ENCODE measurements at regions not wholly inside any gene's neighbourhood (a gene's known extent, or its start where the extent isn't known, plus 50 kb on each side); places are given as distances from the start of the nearest gene placed in this dataset.
A peak's percentile ranks its signal among the peaks of the same experiment; 100 is the strongest.

DNA sequence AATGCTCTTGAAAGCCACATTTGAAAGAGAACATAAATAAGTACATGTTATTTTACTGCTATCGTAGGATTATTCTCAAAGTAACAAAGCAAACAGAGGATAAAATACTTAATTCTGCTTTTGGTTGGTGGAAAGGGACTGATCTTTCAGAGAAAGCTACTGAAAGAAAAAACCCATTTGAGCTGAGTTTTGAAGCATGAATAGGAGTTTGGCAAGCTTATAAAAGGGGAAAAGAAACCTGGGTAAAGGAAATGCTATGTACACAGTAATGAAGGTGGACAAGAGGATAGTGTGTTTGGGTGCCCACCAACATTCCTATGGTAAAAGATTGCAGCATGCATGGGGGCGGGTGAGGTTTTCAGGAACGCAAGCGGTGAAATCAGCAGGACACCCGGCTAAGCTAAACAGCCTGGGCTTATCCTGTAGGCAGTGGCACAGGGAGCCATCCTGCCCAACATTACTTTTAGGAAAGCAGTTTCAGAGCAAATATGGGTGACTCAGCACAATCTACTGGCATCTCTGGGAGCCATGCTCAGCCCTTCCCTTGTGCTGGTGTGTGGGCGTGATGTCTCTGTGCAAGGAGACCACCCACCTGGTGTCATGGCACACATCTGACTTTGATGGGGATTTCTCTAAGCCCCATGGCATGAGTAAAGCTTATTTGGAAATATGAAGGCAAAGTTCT, 673.9 kb upstream of the KLF4 start:
- H3K4me1 ChIP-seq (ENCODE audit: control insufficient read depth, insufficient read depth, low read length), result peaks cover 26% of the 10 kb centered on the region
- no peaks in the 10 kb centered on the region for H3K36me3 ChIP-seq (ENCODE audit: insufficient read depth, low read length)
- no peaks in the 10 kb centered on the region for H3K9me3 ChIP-seq (replicated peaks; ENCODE audit: low read length)
- no peaks in the 10 kb centered on the region for H3K27me3 ChIP-seq (ENCODE audit: control insufficient read depth, insufficient read depth, low read length)
- peak overlapping the region; percentile 20 for H3K4me2 ChIP-seq (ENCODE audit: low read length)
- no peak overlapping the region for H3K4me3 ChIP-seq (ENCODE audit: low read length)
- H3K9ac ChIP-seq (ENCODE audit: low read depth, low read length), result peak overlapping the region; percentile 7

DNA sequence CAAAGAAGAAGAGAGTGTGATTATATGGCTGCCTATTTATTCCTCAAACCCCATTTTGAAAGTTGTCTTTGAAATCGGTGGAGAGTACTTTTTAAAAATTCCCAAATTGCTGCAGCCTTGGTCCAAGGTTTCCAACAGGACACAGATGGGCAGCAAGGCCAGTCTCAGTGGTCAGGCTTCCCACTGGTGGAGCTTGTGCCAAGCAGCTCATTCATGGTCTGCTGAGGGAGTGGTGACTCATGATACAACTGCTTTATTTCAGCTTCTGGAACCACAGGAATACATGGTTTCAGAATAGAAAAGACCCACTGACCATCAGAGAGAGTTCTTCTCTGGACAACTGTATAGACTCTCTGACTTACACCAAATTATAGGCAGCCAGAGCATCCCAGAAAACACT, 673.1 kb upstream of the KLF4 start:
- no peaks in the 10 kb centered on the region for H3K27me3 ChIP-seq (ENCODE audit: control insufficient read depth, insufficient read depth, low read length)
- H3K4me1 ChIP-seq (ENCODE audit: control insufficient read depth, insufficient read depth, low read length), result peaks cover 22% of the 10 kb centered on the region
- H3K9ac ChIP-seq (ENCODE audit: low read depth, low read length), result peak overlapping the region; percentile 7
- H3K9me3 ChIP-seq (replicated peaks; ENCODE audit: low read length), result no peaks in the 10 kb centered on the region
- H3K36me3 ChIP-seq (ENCODE audit: insufficient read depth, low read length), result no peaks in the 10 kb centered on the region
- peak overlapping the region; percentile 39 for H3K4me2 ChIP-seq (ENCODE audit: low read length)
- H3K4me3 ChIP-seq (ENCODE audit: low read length), result no peak overlapping the region

DNA sequence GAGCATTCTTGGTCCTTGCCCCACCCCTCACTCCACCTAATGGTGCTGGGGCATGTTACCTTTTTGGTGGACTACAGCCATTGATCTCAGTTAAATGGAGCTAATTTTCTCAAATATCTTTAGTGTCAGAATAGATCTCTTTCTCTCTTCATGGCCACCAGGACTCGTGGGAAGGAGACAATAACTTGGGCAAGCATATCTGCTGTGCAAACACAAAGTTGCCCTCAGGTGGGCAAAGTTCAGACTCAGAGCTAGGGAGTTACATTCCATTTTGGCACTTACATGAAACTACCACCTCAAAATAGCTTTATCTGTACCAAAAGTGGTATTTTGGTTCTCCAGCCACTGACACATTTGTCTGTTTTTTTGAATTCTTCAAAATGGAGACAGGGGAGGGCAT, 671.9 kb upstream of the KLF4 start:
- H3K9ac ChIP-seq (ENCODE audit: low read depth, low read length), result no peak overlapping the region
- H3K4me3 ChIP-seq (ENCODE audit: low read length), result no peak overlapping the region
- no peak overlapping the region for H3K4me2 ChIP-seq (ENCODE audit: low read length)

DNA sequence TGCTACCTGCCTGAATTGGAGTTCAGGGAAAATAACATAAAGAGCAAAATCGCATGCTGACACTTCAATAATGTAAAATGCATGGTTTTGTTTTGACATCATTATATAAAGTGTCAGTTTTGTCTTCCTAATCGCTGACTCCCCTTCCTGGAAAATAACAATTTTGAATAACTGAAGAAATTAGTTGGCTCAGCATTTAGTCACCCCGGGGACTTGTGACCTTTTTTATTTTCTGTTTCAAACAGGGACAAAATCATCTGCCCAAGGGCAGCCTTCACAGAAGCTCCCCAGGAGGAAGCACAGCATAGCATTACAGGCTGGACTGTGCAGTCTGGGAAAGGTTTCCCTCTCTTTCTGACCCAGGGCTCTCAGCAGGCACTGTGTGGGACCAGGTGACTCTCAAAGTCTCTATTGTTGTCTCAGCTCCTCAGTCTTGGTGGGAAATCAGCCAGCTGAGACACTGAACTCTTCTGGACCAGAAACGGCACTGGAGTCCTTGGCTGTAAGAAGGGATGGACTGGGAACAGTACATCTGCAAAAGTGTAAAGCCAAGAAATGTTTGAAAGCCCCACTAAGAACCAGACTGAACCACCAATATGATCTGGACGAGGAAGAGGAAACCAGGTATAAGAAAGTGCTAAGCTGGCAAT, 671.3 kb upstream of the KLF4 start:
- H3K36me3 ChIP-seq (ENCODE audit: insufficient read depth, low read length), result no peaks in the 10 kb centered on the region
- H3K4me2 ChIP-seq (ENCODE audit: low read length), result no peak overlapping the region
- no peaks in the 10 kb centered on the region for H3K9me3 ChIP-seq (replicated peaks; ENCODE audit: low read length)
- H3K4me1 ChIP-seq (ENCODE audit: control insufficient read depth, insufficient read depth, low read length), result peaks cover 29% of the 10 kb centered on the region
- no peak overlapping the region for H3K4me3 ChIP-seq (ENCODE audit: low read length)
- H3K27me3 ChIP-seq (ENCODE audit: control insufficient read depth, insufficient read depth, low read length), result no peaks in the 10 kb centered on the region
- H3K9ac ChIP-seq (ENCODE audit: low read depth, low read length), result no peak overlapping the region

More for the DNA sequence above, 671.9 kb upstream of the KLF4 start:
- H3K9me3 ChIP-seq (replicated peaks; ENCODE audit: low read length), result no peaks in the 10 kb centered on the region
- peaks cover 24% of the 10 kb centered on the region for H3K4me1 ChIP-seq (ENCODE audit: control insufficient read depth, insufficient read depth, low read length)
- no peaks in the 10 kb centered on the region for H3K36me3 ChIP-seq (ENCODE audit: insufficient read depth, low read length)
- H3K27me3 ChIP-seq (ENCODE audit: control insufficient read depth, insufficient read depth, low read length), result no peaks in the 10 kb centered on the region

DNA sequence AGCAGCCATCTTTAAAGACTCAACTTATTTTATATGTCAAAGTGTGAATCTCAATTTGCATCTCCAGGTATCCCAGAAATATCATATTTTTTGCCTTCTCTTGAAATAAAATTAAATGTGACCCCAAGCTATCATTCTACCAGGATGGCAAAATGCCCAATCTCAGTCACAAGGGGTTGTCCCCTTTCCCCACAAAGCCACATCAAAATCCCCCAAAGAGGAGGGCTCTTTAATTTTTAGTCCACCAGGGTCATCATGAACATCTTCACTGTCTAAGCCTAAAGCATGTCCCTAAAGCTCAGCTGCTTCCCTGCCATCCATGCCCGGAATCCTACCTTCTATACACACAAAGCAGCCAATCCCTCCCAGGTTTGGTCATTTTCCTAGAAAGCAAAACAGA, 670.5 kb upstream of the KLF4 start:
- H3K4me1 ChIP-seq (ENCODE audit: control insufficient read depth, insufficient read depth, low read length), result peaks cover 36% of the 10 kb centered on the region
- H3K9me3 ChIP-seq (replicated peaks; ENCODE audit: low read length), result no peaks in the 10 kb centered on the region
- H3K36me3 ChIP-seq (ENCODE audit: insufficient read depth, low read length), result no peaks in the 10 kb centered on the region
- no peaks in the 10 kb centered on the region for H3K27me3 ChIP-seq (ENCODE audit: control insufficient read depth, insufficient read depth, low read length)
- H3K9ac ChIP-seq (ENCODE audit: low read depth, low read length), result no peak overlapping the region
- H3K4me2 ChIP-seq (ENCODE audit: low read length), result no peak overlapping the region
- H3K4me3 ChIP-seq (ENCODE audit: low read length), result no peak overlapping the region

DNA sequence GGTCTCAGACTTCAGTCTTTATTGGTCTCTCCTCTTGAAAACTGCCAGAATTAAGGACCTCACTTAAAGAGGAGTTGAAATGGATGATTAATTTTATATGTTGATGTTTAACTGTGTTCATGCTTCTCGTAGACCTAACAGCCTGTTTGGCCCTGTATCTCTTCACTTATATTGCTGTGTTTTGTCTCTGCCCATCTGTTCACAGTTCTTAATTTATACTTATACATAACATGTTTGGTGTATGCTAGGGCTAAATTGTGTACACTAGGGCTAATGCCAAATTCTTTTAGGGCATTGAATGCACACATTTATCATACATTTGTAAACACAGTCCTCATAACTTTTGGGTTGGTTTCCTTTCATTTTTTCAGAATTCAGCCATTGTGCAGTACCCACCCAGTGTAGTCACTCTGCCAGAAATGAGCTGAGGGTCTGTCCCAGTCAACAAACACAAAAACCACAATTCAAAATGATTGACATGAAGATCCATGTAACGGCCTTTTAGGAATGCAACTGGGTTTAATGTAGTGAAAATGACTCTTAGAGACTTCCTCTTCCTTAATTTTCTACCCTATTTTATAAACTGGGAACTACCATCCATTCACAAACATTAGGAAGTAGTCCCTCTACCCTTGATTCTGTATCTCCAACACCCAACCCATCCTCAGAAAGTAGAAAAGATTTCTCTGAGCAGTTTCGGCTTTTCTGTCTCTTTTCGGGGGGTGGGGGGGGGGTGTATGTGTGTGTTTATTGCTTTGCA, 668.8 kb upstream of the KLF4 start:
- no peak overlapping the region for H3K4me3 ChIP-seq (ENCODE audit: low read length)
- no peaks in the 10 kb centered on the region for H3K36me3 ChIP-seq (ENCODE audit: insufficient read depth, low read length)

DNA sequence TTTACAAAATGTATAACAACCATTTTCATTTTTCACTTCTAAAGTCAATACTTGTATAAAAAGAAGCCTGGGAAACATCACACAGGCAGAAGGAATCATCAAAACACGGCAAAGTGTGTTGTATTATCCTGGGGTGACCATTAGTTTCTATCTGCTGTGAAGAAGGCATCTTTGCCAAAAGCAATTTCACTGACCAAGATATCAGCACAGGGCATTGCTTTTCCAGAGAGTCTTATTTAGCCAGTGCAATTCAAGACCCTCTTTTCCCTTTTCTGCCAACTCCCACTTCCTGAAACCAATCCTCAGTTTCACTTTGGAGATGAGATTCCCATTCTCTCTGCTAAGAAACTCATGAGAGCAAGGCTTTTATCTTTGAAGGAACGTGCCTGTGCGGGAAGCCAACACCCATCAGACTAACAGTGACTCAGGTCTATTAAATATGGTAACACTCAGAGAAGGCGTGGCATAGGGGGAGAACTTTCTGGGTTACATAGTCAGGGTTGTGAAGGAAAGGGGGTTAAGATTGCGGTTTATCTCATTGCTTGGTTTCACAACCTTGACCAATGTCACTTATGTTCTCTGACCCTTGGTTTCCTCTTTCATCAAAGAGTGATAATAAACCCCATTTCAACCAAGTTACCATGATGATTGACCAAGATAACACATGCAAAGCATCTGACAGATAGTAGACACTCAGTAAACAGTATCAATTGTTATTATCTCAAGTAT, 666.9 kb upstream of the KLF4 start:
- Histone ChIP-seq H3K9ac (ENCODE audit: low read depth, low read length) (no peak overlapping the region), H3K4me3 (ENCODE audit: low read length) (no peak overlapping the region), H3K9me3 (replicated peaks; ENCODE audit: low read length) (no peaks in the 10 kb centered on the region)

More for the DNA sequence above, 668.8 kb upstream of the KLF4 start:
- H3K27me3 ChIP-seq (ENCODE audit: control insufficient read depth, insufficient read depth, low read length), result no peaks in the 10 kb centered on the region
- no peak overlapping the region for H3K9ac ChIP-seq (ENCODE audit: low read depth, low read length)
- peaks cover 27% of the 10 kb centered on the region for H3K4me1 ChIP-seq (ENCODE audit: control insufficient read depth, insufficient read depth, low read length)
- no peak overlapping the region for H3K4me2 ChIP-seq (ENCODE audit: low read length)
- H3K9me3 ChIP-seq (replicated peaks; ENCODE audit: low read length), result no peaks in the 10 kb centered on the region

DNA sequence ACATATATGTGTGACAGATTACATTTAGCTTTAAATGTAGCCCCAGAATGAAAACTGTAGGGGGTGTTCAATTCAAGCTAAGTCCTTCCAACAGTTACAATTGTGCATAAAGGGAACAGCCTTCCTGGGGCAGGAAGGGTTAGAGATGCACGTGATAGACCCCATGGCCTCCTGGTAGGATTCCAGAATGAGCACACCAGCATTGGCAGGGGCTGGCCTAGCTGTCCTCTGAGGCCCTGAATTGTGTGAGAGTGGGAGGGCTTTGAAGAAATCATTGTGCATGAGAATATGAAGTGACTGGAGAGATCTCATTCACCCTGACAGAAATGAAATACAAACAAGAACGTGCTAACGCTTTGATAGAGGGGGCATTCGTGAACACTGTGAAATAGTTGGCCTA, 663.8 kb upstream of the KLF4 start:
- Histone ChIP-seq H3K9me3 (replicated peaks; ENCODE audit: low read length) (no peaks in the 10 kb centered on the region), H3K27me3 (ENCODE audit: control insufficient read depth, insufficient read depth, low read length) (no peaks in the 10 kb centered on the region), H3K4me1 (ENCODE audit: control insufficient read depth, insufficient read depth, low read length) (peaks cover 38% of the 10 kb centered on the region), H3K4me3 (ENCODE audit: low read length) (no peak overlapping the region), H3K4me2 (ENCODE audit: low read length) (no peak overlapping the region), H3K9ac (ENCODE audit: low read depth, low read length) (no peak overlapping the region), H3K36me3 (ENCODE audit: insufficient read depth, low read length) (no peaks in the 10 kb centered on the region)

More for the DNA sequence above, 666.9 kb upstream of the KLF4 start:
- peak overlapping the region; percentile 10 for H3K4me2 ChIP-seq (ENCODE audit: low read length)
- H3K36me3 ChIP-seq (ENCODE audit: insufficient read depth, low read length), result no peaks in the 10 kb centered on the region
- peaks cover 17% of the 10 kb centered on the region for H3K4me1 ChIP-seq (ENCODE audit: control insufficient read depth, insufficient read depth, low read length)
- no peaks in the 10 kb centered on the region for H3K27me3 ChIP-seq (ENCODE audit: control insufficient read depth, insufficient read depth, low read length)

DNA sequence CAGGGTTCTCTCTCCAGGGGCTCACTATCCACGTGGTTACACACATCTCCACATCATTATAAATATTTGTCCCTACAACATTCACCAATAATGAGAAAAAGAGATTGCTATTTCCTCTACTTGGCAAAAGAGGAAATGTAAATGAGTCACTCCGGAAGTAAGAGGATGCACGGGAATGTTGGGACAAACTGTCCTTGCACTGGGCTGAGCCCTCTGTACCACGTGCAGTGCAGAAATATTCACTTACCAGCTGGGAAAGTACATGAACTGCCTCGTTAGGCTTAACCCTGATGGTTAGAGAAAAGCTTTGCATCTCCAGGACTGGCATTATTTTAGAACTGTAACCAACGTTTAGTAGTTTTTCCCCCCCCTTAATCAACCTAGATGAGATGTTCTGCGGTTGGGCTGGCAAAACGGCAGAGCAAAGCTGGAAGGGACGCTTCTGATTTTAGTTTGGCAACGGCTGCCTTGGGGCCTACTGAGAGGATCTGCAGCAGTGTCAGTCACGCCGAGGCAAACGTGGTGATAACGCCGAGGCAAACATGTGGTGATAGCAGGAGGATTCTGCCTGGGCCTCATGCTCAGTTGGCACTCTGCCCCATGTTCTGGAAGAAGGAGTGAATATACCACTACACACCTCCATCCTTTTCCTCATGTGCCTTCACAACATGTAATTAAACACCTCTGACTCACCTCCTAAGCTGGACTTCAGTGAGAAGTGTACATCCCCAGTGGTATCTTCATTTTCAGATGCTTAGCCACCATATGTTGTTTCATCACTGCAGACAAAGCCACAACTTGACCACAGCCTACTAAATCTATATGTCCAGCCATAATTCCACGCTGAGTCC, 661.4 kb upstream of the KLF4 start:
- Histone ChIP-seq H3K4me2 (ENCODE audit: low read length) (peak overlapping the region; percentile 20), H3K36me3 (ENCODE audit: insufficient read depth, low read length) (no peaks in the 10 kb centered on the region), H3K9me3 (replicated peaks; ENCODE audit: low read length) (no peaks in the 10 kb centered on the region), H3K4me3 (ENCODE audit: low read length) (no peak overlapping the region), H3K4me1 (ENCODE audit: control insufficient read depth, insufficient read depth, low read length) (peaks cover 31% of the 10 kb centered on the region), H3K27me3 (ENCODE audit: control insufficient read depth, insufficient read depth, low read length) (no peaks in the 10 kb centered on the region), H3K9ac (ENCODE audit: low read depth, low read length) (no peak overlapping the region)

DNA sequence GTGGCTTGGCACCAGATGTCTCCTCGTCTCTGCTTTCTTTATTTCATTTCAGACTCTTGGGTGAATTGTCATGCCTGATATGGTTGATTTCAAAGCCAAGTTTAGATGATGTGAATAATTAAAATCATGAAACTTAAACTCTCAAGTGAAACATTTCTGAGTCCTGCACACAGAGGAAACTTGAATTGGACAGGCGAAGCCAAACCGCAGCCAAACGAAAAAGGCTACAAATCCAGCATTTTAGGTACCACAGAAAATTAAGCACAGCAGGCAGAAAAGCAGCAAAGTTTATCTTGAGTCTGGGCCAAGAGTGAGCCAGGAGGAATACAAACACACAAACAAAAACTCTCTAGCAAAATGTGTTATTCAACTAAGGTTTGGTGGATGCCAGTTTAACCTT, 659.8 kb upstream of the KLF4 start:
- Histone ChIP-seq H3K36me3 (ENCODE audit: insufficient read depth, low read length) (no peaks in the 10 kb centered on the region), H3K4me2 (ENCODE audit: low read length) (no peak overlapping the region), H3K9me3 (replicated peaks; ENCODE audit: low read length) (no peaks in the 10 kb centered on the region), H3K4me1 (ENCODE audit: control insufficient read depth, insufficient read depth, low read length) (peaks cover 24% of the 10 kb centered on the region), H3K9ac (ENCODE audit: low read depth, low read length) (no peak overlapping the region), H3K27me3 (ENCODE audit: control insufficient read depth, insufficient read depth, low read length) (no peaks in the 10 kb centered on the region), H3K4me3 (ENCODE audit: low read length) (no peak overlapping the region)
